WERI-Rb-1 (cell line): ENCODE measurements at regions not wholly inside any gene's neighbourhood (a gene's known extent, or its start where the extent isn't known, plus 50 kb on each side); places are given as distances from the start of the nearest gene placed in this dataset.

Source experiments
- DNase-seq: peaks from one replicate; pipeline ENCODE4 v3.0.0-alpha.2; 2020
- H3K27ac ChIP-seq: fragments of 250-450 bp; sonication (Bioruptor Pico); 2 replicates; pipeline ENCODE4 v1.5.1; 2020; ENCODE audit warnings: mild to moderate bottlenecking, moderate library complexity
- H3K27me3 ChIP-seq: fragments of 250-450 bp; sonication (Bioruptor Pico); 2 replicates; pipeline ENCODE4 v1.5.1; 2021; ENCODE audit warnings: mild to moderate bottlenecking, low read depth, moderate library complexity; ENCODE audit not compliant: insufficient read depth, severe bottlenecking
- H3K36me3 ChIP-seq: fragments of 250-450 bp; sonication (Bioruptor Pico); 2 replicates; pipeline ENCODE4 v1.5.1; 2020; ENCODE audit warnings: mild to moderate bottlenecking, moderate library complexity
- H3K4me3 ChIP-seq: 2 replicates; pipeline ENCODE4 v1.5.1; 2011; ENCODE audit warnings: low read depth, mild to moderate bottlenecking, control low read depth, low read length
- H3K9me3 ChIP-seq: fragments of 250-450 bp; sonication (Bioruptor Pico); 2 replicates; pipeline ENCODE4 v1.5.1; 2021; ENCODE audit warnings: mild to moderate bottlenecking, moderate library complexity; ENCODE audit not compliant: severe bottlenecking
- CTCF ChIP-seq: IDR thresholded peaks from 2 replicates; pipeline ENCODE4 v1.5.1; 2011; ENCODE audit warnings: low read depth, mild to moderate bottlenecking, control low read depth, inconsistent platforms, low read length

GRCh38 chr14:43056106-43056505 is 1449.4 kb downstream of the LRFN5 start:
- no peak for TF ChIP-seq CTCF
- DNase-seq = no peak
- Histone ChIP-seq H3K4me3 (no peak overlapping the region), H3K9me3 (no peaks in the 10 kb centered on the region), H3K27me3 (peaks cover 22% of the 10 kb centered on the region), H3K36me3 (no peaks in the 10 kb centered on the region), H3K27ac (no peak overlapping the region)

GRCh38 chr14:43052897-43053296 is 1446.2 kb downstream of the LRFN5 start:
- no peaks in the 10 kb centered on the region for H3K36me3 ChIP-seq
- H3K27me3 ChIP-seq = peaks cover 17% of the 10 kb centered on the region
- H3K9me3 ChIP-seq = no peaks in the 10 kb centered on the region
- DNase-seq = no peak
- H3K4me3 ChIP-seq = no peak overlapping the region
- no peak for TF ChIP-seq CTCF
- H3K27ac ChIP-seq = no peak overlapping the region

GRCh38 chr14:43043850-43044249 is 1437.2 kb downstream of the LRFN5 start:
- Histone ChIP-seq H3K27me3 (peaks cover 28% of the 10 kb centered on the region), H3K9me3 (no peaks in the 10 kb centered on the region), H3K27ac (no peak overlapping the region), H3K4me3 (no peak overlapping the region), H3K36me3 (no peaks in the 10 kb centered on the region)
- no peak for TF ChIP-seq CTCF
- no peak for DNase-seq

- Histone ChIP-seq H3K27ac (no peak overlapping the region), H3K4me3 (no peak overlapping the region), H3K36me3 (no peaks in the 10 kb centered on the region), H3K9me3 (no peaks in the 10 kb centered on the region), H3K27me3 (peaks cover 26% of the 10 kb centered on the region)
- no peak for DNase-seq
- TF ChIP-seq CTCF = no peak
These were observed 1435.7 kb downstream of the LRFN5 start for GRCh38 chr14:43042408-43042807.

GRCh38 chr14:43041976-43042375 is 1435.3 kb downstream of the LRFN5 start:
- Histone ChIP-seq H3K27me3 (peaks cover 21% of the 10 kb centered on the region), H3K4me3 (no peak overlapping the region), H3K27ac (no peak overlapping the region), H3K9me3 (no peaks in the 10 kb centered on the region), H3K36me3 (no peaks in the 10 kb centered on the region)
- DNase-seq = no peak
- no peak for TF ChIP-seq CTCF

- H3K9me3 ChIP-seq = no peaks in the 10 kb centered on the region
- no peak overlapping the region for H3K4me3 ChIP-seq
- peaks cover 14% of the 10 kb centered on the region for H3K27me3 ChIP-seq
- H3K36me3 ChIP-seq = no peaks in the 10 kb centered on the region
- TF ChIP-seq CTCF = no peak
- no peak overlapping the region for H3K27ac ChIP-seq
- no peak for DNase-seq
These were observed 1434.5 kb downstream of the LRFN5 start for GRCh38 chr14:43041207-43041606.
